ENCODE measurements at regions not wholly inside any gene's neighbourhood (a gene's known extent, or its start where the extent isn't known, plus 50 kb on each side); places are given as distances from the start of the nearest gene placed in this dataset.
A peak's percentile ranks its signal among the peaks of the same experiment; 100 is the strongest.
"Not testable (repeated sequence)": the region's sequence is repeated elsewhere in the genome, so short reads cannot be mapped to it uniquely, and the experiment has no call there.

- TF ChIP-seq, protein P1, sequence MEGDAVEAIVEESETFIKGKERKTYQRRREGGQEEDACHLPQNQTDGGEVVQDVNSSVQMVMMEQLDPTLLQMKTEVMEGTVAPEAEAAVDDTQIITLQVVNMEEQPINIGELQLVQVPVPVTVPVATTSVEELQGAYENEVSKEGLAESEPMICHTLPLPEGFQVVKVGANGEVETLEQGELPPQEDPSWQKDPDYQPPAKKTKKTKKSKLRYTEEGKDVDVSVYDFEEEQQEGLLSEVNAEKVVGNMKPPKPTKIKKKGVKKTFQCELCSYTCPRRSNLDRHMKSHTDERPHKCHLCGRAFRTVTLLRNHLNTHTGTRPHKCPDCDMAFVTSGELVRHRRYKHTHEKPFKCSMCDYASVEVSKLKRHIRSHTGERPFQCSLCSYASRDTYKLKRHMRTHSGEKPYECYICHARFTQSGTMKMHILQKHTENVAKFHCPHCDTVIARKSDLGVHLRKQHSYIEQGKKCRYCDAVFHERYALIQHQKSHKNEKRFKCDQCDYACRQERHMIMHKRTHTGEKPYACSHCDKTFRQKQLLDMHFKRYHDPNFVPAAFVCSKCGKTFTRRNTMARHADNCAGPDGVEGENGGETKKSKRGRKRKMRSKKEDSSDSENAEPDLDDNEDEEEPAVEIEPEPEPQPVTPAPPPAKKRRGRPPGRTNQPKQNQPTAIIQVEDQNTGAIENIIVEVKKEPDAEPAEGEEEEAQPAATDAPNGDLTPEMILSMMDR (conservative IDR thresholded peaks at IDR 0.05): no peak
- TF ChIP-seq ZFX (IDR thresholded peaks at IDR 0.05): no peak
- H3K27ac ChIP-seq: no peak overlapping the region
Measured at GRCh38 chr13:19123502-19123901, 58.1 kb downstream of the TUBA3C start.

DNA sequence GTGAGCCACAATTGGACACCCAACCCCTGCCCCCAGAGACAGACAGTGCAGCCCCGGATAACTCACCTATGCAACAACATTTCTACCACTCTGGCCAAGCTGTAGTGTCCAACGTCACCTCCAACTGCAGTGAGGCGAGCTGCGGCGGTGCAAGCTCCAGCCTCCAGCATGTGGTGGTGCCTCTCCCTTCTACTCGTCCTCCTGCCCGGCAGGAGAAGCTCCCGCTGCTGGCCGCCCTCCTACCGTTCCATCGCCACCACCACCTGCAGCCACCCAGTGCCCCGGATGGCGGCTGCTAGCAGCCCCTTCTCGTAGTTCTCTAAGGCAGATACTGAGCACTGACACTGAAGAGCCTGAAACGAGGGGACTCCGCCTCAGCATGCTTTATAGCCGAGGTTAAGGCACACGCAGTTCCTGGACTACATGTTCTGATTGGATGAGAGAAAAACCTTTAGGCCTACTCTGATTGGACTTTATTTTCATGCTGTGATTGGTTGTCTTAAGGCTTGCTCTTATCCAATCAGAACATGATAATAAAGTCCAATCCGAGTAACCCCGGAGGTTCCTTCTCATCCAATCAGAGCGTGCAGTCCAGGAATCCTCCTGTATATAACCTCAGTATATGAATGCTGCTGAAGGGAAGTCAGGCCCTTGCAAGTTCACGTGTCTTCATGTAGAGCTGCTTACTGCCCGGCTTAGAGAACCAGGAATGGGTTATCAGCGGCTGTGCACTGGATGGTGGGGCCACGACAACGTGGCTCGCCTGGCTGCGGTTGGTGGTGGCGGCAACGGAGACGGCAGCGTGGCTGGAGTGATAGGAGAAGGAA lies 63.5 kb downstream of the TUBA3C start:
- TF ChIP-seq, protein P1 (conservative IDR thresholded peaks at IDR 0.05): no peak; the same call in 1 of the 2 replicates
- no peak for TF ChIP-seq ZFX (IDR thresholded peaks at IDR 0.05)
- H3K27ac ChIP-seq: peak overlapping the region; percentile 78

DNA sequence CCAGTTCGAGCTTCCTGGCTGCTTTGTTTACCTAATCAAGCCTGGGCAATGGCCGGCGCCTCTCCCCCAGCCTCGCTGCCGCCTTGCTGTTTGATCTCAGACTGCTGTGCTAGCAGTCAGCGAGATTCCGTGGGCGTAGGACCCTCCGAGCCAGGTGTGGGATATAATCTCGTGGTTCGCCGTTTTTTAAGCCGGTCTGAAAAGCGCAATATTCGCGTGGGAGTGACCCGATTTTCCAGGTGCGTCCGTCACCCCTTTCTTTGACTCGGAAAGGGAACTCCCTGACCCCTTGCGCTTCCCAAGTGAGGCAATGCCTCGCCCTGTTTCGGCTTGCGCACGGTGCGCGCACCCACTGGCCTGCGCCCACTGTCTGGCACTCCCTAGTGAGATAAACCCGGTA lies 72.4 kb downstream of the TUBA3C start:
- not testable (repeated sequence) for H3K27ac ChIP-seq

- no peak overlapping the region for H3K27ac ChIP-seq
- TF ChIP-seq, protein P1 (conservative IDR thresholded peaks at IDR 0.05): no peak
- TF ChIP-seq ZFX (IDR thresholded peaks at IDR 0.05): no peak
Measured at GRCh38 chr13:19103140-19103539, 78.5 kb downstream of the TUBA3C start.

DNA sequence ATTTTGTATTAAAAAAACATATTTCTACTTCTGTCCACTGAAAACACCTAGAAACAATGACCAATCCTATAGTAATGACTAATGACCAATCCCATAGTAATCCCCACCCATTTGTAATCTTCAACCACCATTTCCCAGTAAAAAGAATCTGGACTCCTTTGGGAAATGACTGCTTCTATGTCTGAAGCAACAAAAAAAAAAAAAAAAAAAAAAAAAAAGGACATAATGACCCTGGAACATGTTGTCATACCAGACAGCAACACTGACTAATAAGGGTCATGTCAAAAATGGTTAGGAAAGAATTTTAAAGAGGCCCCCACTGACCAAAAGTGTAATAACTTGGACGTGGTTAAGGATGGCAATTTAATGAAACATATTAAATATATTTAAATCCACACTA lies 88.3 kb downstream of the TUBA3C start:
- TF ChIP-seq, protein P1 (conservative IDR thresholded peaks at IDR 0.05): no peak
- TF ChIP-seq ZFX (IDR thresholded peaks at IDR 0.05): no peak
- H3K27ac ChIP-seq: no peak overlapping the region

DNA sequence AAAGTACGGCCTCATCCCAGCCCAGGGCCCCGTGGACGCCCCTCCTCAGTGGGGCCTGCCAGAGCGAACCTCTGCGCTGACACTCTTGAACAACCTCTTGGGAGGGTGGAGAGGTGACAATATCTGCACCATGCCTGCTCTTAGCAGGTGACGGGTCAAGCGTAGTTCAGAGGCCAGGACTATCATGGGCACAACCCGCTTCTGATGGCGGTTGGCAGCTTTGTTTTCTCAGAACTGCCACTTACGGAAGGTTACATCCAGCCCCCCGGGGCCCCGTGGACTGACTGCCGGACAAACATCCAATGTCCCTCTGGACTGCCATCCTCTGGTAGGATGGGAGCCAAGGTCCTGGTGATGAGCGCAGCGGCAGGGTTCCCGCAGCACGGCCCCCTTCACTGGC lies 91.1 kb downstream of the TUBA3C start:
- no peak for TF ChIP-seq ZFX (IDR thresholded peaks at IDR 0.05)
- TF ChIP-seq, protein P1 (conservative IDR thresholded peaks at IDR 0.05): no peak

DNA sequence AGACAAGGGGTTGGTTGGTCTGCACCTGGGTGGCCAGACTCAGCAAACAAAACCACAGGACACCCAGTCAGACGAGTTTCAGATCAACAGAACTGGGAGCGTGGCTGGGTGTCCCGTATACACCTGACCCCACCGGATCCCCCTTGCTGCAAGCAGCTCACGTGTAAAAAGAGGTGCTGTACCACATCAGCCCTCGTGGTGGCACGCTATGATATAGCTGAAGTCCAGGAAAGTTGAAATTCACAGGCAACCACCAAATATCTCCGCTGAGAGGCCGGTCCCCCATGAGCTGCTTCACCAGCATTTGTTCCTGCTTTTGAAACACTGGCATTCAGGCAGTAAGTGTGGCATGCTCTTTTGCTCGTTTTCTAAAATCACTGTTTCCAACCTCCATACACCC lies 92.3 kb downstream of the TUBA3C start:
- TF ChIP-seq, protein P1 (conservative IDR thresholded peaks at IDR 0.05): no peak; the same call in 1 of the 2 replicates
- TF ChIP-seq ZFX (IDR thresholded peaks at IDR 0.05): no peak
- no peak overlapping the region for H3K27ac ChIP-seq

More for the DNA sequence above, 91.1 kb downstream of the TUBA3C start:
- no peak overlapping the region for H3K27ac ChIP-seq

DNA sequence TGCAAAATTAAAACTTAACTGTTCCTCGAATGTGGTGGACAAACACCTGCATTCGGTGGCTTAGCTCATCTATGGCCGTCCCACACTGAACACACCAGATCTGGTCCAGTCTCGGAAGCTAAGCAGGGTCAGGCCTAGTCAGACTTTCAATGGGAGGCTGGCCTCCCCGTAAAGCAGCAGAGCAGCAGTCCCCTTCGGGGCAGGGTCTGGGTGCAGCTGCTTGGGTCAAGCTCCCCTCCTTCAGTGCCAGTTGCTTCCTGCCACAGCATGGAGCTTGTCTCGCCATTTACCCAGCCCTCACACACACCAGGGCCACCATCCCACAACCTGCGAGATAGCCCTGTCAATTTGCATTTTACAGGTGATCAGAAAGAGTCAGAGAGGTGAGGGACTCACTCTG lies 93.2 kb downstream of the TUBA3C start:
- TF ChIP-seq ZFX (IDR thresholded peaks at IDR 0.05): no peak
- TF ChIP-seq, protein P1 (conservative IDR thresholded peaks at IDR 0.05): no peak
- H3K27ac ChIP-seq: no peak overlapping the region
